ENCODE measurements at regions not wholly inside any gene's neighbourhood (a gene's known extent, or its start where the extent isn't known, plus 50 kb on each side); places are given as distances from the start of the nearest gene placed in this dataset.

DNA sequence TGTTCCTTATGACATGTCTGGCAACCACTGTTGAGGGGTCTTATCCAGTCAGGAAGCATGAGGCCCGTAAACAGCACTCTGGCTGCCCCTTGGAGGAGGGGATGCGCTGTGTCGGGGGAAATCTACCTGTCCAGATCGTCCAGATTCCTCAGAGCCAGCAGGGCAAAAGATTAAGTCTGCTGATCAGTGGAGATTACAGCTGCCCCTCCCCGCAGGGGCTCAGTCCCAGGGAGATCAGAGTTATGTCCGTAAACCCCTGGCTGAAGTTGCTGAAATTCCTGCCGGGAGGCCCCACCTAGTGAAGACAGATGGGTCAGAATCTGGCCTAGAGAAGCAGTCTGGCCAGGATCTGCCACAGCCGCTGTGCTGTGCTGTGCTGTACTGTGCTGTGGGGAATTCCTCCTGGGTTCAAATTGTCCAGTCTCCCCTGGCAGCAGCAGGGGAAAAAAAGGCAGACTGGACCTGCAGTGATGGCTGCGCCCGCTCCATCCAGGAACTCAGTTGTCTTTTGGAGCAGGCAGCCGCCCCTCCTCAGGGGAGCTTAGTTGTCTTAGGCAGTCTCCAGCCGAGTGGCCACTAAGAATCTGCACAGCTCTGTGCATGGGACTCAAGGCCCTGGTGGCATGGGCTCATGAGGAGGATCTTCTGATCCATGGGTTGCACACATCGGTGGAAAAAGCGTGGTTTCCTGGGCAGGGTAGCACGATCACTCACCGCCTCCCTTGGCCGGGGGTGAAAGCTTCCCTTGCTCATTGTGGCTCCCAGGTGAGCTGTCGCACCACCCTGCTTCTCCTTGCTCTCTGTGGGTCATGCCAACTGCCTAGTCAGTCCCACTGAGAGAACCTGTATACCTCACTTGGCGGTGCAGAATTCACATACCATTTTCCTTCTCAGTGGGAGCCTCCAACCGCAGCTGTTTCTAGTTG lies 1368.8 kb upstream of the ADGRB3 start:
- POLR2A ChIA-PET, result no interaction called here
- Histone ChIP-seq H3K4me2 (ENCODE audit: insufficient read depth, low read length) (no peak overlapping the region), H3K27ac (ENCODE audit: insufficient read depth, low read depth, low read length) (no peak overlapping the region), H3K9ac (replicated peaks; ENCODE audit: extremely low read depth, insufficient read depth, low read length) (no peak overlapping the region), H3K4me3 (replicated peaks in 1 of 3; ENCODE audit: insufficient read depth in 1 of 3, low read depth in 1 of 3, low read length in 3 of 3) (no peak overlapping the region), H2AFZ (ENCODE audit: low read depth, low read length) (no peak overlapping the region), H3K79me2 (ENCODE audit: control insufficient read depth, insufficient read depth, low read length) (no peaks in the 10 kb centered on the region), H3K27me3 (ENCODE audit: control insufficient read depth in 2 of 2, insufficient read depth in 2 of 2, low read length in 2 of 2) (no peaks in the 10 kb centered on the region), H3K9me1 (replicated peaks; ENCODE audit: control insufficient read depth, extremely low read depth, insufficient read depth, low read length) (no peaks in the 10 kb centered on the region), H3K9me3 (replicated peaks; ENCODE audit: control insufficient read depth, insufficient read depth, low read length) (peaks cover 3% of the 10 kb centered on the region), H4K20me1 (replicated peaks; ENCODE audit: control insufficient read depth, extremely low read depth, insufficient read depth, low read length) (no peaks in the 10 kb centered on the region), H3K36me3 (ENCODE audit: control insufficient read depth in 2 of 2, extremely low read depth in 1 of 2, insufficient read depth in 2 of 2, low read length in 2 of 2) (no peaks in the 10 kb centered on the region), H3K4me1 (ENCODE audit: control insufficient read depth, extremely low read depth, insufficient read depth, low read length) (no peaks in the 10 kb centered on the region)
- dilution Hi-C loops (cut with MboI; ENCODE audit: extremely low pct_ligation_motif_present, low sequenced_read_pairs), result no loop called here
- no peak for DNase-seq (ENCODE audit: low read depth, low spot score)
- BruUV-seq (replicated peaks), result no TSS peak
- CTCF ChIA-PET, result no interaction called here
- FAIRE-seq, result no peak
- no peak for TF ChIP-seq EZH2 (IDR thresholded peaks at IDR 0.05; ENCODE audit: borderline replicate concordance, low read depth, low read length, severe bottlenecking)
- no peak for TF ChIP-seq MYC (IDR thresholded peaks at IDR 0.05; ENCODE audit: low read depth, low read length)
- no peak for TF ChIP-seq CTCF (IDR thresholded peaks at IDR 0.05; ENCODE audit: extremely low read depth in 1 of 2, insufficient read depth in 1 of 2, low read depth in 1 of 2, low read length in 2 of 2)
- intact Hi-C loops (cut with micrococcal nuclease), result no loop called here

DNA sequence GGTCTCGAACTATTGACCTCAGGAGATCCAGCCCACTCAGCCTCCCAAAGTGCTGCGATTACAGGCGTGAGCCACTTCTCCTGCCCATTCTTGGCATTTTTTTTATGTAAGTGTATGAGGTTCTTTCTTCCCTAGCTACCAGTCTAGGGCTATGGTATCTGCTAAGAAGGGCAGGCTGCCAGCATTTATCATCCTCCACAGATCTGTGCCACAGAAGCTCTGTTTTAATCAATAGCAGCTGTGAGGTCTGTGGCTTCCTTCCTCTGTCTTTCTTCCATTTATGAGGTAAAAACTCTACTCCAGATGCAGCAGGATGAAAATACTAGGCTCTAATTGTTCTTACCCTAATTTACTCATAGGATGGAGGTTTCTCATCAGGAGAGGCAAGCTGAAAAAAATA lies 1382.4 kb upstream of the ADGRB3 start:
- no peaks in the 10 kb centered on the region for H3K36me3 ChIP-seq (ENCODE audit: control insufficient read depth in 2 of 2, extremely low read depth in 1 of 2, insufficient read depth in 2 of 2, low read length in 2 of 2)
- DNase-seq (ENCODE audit: low read depth, low spot score), result no peak
- dilution Hi-C loops (cut with MboI; ENCODE audit: extremely low pct_ligation_motif_present, low sequenced_read_pairs), result no loop called here
- ChIA-PET CTCF (no interaction called here), POLR2A (no interaction called here)
- no TSS peak for BruUV-seq (replicated peaks)
- H3K9me1 ChIP-seq (replicated peaks; ENCODE audit: control insufficient read depth, extremely low read depth, insufficient read depth, low read length), result no peaks in the 10 kb centered on the region
- H3K4me2 ChIP-seq (ENCODE audit: insufficient read depth, low read length), result no peak overlapping the region
- no peak overlapping the region for H3K9ac ChIP-seq (replicated peaks; ENCODE audit: extremely low read depth, insufficient read depth, low read length)
- H3K79me2 ChIP-seq (ENCODE audit: control insufficient read depth, insufficient read depth, low read length), result no peaks in the 10 kb centered on the region
- no peaks in the 10 kb centered on the region for H3K4me1 ChIP-seq (ENCODE audit: control insufficient read depth, extremely low read depth, insufficient read depth, low read length)
- no peak overlapping the region for H3K27ac ChIP-seq (ENCODE audit: insufficient read depth, low read depth, low read length)
- peaks cover 2% of the 10 kb centered on the region for H3K9me3 ChIP-seq (replicated peaks; ENCODE audit: control insufficient read depth, insufficient read depth, low read length)
- FAIRE-seq, result no peak
- TF ChIP-seq POLR2A (IDR thresholded peaks at IDR 0.05; ENCODE audit: low read depth, low read length), result no peak
- TF ChIP-seq FOS (IDR thresholded peaks at IDR 0.05; ENCODE audit: borderline replicate concordance, insufficient read depth, low read length), result no peak
- H3K4me3 ChIP-seq (replicated peaks in 1 of 3; ENCODE audit: insufficient read depth in 1 of 3, low read depth in 1 of 3, low read length in 3 of 3), result no peak overlapping the region
- intact Hi-C loops (cut with micrococcal nuclease), result no loop called here
- H3K27me3 ChIP-seq (ENCODE audit: control insufficient read depth in 2 of 2, insufficient read depth in 2 of 2, low read length in 2 of 2), result no peaks in the 10 kb centered on the region
- no peaks in the 10 kb centered on the region for H4K20me1 ChIP-seq (replicated peaks; ENCODE audit: control insufficient read depth, extremely low read depth, insufficient read depth, low read length)
- no peak overlapping the region for H2AFZ ChIP-seq (ENCODE audit: low read depth, low read length)

All from endothelial cell of umbilical vein (primary cell).